GM20000 (cell line): ENCODE measurements at regions not wholly inside any gene's neighbourhood (a gene's known extent, or its start where the extent isn't known, plus 50 kb on each side); places are given as distances from the start of the nearest gene placed in this dataset.

Experiments used
- DNase-seq: peaks from one replicate; pipeline ENCODE4 v3.0.0; 2012; ENCODE audit warnings: low spot score
- TF ChIP-seq, protein P1 (sequence below): IDR thresholded peaks from 2 replicates; pipeline ENCODE4 v1.5.1; 2012; ENCODE audit warnings: mild to moderate bottlenecking, control low read depth; ENCODE audit errors: extremely low read depth, missing control alignments

DNA sequence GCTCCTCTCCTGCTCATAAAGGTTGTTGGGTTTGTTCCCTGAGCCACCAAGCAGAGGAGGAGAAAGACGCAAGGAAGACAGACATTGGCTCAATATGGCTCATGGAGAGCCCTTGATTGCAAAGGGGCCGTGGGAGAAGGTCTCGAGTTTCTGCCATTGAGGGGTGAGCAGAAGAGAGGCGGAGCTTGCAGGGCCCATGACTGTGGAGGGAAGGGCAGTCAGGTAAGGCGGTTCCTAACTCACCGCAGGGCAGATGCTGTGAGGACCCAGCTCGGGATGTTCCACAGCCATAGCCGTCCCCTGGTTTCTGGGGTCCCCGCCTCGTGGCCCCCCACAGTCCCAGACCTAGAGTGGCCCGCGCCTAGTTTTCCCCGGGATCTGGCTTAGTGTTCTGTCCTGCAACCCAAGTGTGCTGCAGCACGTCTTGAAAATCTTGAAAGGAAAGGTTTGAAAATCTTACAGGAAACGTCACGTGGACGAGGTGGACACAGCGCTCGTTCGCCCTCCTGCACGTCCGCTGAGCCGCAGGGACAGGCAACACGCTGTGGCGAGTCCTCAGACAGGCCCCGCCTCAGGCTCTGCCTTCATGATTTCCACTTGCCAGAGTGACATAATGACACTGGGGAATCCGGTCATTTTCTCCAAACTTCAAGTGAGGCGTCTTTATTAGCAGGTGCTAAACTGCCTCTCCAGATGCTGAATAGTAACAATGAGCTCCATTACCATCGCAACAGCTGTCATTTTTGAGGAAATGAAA lies 105.5 kb upstream of the HDAC4 start:
- no peak for DNase-seq

DNA sequence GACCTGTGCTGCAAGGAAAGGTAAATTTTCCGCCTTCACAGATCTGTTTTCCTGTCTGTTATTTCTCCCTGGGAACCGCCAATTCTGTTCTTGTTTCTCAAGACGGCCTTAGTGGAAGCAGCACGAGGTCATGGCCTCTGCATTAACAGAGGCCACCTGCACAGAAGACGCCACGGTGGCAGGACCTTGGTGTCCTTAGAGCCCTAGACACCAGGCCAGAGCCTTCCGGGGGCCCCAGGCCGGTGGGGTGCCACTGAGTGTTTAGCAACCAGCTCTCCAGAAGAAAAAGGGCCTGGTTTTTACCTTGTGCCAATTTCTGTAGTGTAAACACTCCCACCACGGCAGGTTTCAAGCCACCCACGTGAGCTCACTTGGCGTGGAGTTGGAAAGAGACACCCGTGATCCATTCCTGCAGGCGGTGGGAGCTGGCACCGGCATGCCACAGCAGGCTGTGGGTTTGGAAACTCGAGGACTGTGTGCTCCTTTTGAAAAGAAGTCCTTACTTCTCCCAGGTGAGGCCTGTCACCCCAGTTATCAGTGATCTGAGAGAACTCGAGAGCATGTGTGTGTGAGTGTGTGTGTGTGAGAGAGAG lies 103.9 kb upstream of the HDAC4 start:
- TF ChIP-seq, protein P1, sequence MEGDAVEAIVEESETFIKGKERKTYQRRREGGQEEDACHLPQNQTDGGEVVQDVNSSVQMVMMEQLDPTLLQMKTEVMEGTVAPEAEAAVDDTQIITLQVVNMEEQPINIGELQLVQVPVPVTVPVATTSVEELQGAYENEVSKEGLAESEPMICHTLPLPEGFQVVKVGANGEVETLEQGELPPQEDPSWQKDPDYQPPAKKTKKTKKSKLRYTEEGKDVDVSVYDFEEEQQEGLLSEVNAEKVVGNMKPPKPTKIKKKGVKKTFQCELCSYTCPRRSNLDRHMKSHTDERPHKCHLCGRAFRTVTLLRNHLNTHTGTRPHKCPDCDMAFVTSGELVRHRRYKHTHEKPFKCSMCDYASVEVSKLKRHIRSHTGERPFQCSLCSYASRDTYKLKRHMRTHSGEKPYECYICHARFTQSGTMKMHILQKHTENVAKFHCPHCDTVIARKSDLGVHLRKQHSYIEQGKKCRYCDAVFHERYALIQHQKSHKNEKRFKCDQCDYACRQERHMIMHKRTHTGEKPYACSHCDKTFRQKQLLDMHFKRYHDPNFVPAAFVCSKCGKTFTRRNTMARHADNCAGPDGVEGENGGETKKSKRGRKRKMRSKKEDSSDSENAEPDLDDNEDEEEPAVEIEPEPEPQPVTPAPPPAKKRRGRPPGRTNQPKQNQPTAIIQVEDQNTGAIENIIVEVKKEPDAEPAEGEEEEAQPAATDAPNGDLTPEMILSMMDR, result no peak
- no peak for DNase-seq

More for the DNA sequence above, 105.5 kb upstream of the HDAC4 start:
- TF ChIP-seq, protein P1, result no peak

GRCh38 chr2:239502430-239503186 lies 101.8 kb upstream of the HDAC4 start:
- TF ChIP-seq, protein P1, result no peak
- no peak for DNase-seq

- DNase-seq, result no peak
- TF ChIP-seq, protein P1, result no peak
Observed at GRCh38 chr2:239500574-239501550, 100.0 kb upstream of the HDAC4 start.

DNA sequence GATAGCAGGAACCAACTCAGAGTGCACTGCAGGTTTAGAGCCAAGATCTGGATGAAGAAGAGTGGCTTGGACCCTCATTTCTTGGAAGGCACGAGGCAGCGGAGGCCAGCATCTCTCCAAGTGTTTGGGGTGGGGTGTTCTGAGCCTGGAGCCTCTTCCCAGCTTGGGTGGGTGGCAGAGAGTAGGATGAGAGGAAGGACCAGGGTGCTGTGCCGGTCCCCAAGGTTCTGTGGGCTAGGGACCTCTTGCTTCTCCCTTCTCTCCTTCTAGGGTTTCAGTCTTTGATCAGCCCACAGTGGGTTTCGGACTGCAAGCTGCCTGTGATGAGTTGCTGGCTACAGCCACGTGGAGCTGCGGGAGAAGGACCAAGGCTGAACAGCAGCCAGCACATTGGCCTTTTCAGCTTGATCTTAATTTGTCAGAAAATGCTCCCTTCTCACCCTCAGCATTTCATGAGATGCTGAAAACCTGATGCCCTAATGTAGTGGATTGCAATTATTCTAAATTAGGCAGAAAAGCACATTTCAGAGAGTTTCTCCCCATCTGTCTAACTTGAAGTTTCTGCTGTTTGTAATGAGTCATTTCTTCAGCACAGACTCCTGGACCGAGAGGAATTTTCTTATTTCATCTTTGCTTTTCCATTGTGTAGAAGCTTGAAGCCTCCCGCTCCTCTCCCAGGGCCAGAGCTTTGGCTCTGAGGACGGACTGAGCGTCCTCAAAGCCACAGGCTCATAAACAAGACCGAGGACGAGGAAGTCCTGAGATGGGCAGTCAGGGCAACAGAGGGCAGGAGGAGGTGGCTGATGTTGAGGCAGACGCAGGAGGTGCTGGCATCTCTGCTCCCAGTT lies 99.1 kb upstream of the HDAC4 start:
- TF ChIP-seq, protein P1, result no peak
- DNase-seq, result no peak

- DNase-seq, result no peak
- TF ChIP-seq, protein P1, result no peak
Observed at GRCh38 chr2:239498981-239499634, 98.3 kb upstream of the HDAC4 start.
